ENCODE measurements at regions not wholly inside any gene's neighbourhood (a gene's known extent, or its start where the extent isn't known, plus 50 kb on each side); places are given as distances from the start of the nearest gene placed in this dataset.

- in situ Hi-C loops (cut with MboI; ENCODE audit: low pct_ligation_motif_present in 1 of 4, low pct_unique_long_range_greater_than_20kb in 1 of 4, low sequenced_read_pairs in 3 of 4) (no loop called here), intact Hi-C loops (cut with DNase I; ENCODE audit: low total_unique reads) (no loop called here)
- no peak for DNase-seq
- no peak for TF ChIP-seq EP300 (IDR thresholded peaks at IDR 0.05; ENCODE audit: low read depth)
- no peak for TF ChIP-seq POLR2AphosphoS5 (IDR thresholded peaks at IDR 0.05)
- TF ChIP-seq POLR2A (IDR thresholded peaks at IDR 0.05) = no peak
- TF ChIP-seq, protein P1, sequence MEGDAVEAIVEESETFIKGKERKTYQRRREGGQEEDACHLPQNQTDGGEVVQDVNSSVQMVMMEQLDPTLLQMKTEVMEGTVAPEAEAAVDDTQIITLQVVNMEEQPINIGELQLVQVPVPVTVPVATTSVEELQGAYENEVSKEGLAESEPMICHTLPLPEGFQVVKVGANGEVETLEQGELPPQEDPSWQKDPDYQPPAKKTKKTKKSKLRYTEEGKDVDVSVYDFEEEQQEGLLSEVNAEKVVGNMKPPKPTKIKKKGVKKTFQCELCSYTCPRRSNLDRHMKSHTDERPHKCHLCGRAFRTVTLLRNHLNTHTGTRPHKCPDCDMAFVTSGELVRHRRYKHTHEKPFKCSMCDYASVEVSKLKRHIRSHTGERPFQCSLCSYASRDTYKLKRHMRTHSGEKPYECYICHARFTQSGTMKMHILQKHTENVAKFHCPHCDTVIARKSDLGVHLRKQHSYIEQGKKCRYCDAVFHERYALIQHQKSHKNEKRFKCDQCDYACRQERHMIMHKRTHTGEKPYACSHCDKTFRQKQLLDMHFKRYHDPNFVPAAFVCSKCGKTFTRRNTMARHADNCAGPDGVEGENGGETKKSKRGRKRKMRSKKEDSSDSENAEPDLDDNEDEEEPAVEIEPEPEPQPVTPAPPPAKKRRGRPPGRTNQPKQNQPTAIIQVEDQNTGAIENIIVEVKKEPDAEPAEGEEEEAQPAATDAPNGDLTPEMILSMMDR (IDR thresholded peaks at IDR 0.05) = no peak
- Histone ChIP-seq H3K27ac (no peak overlapping the region), H3K9me3 (no peaks in the 10 kb centered on the region), H3K4me1 (peaks cover 0 to 7% (median 0%) of the 10 kb centered on the region in 4 donors), H3K4me3 (no peak overlapping the region), H3K36me3 (no peaks in the 10 kb centered on the region), H3K27me3 (no peaks in the 10 kb centered on the region)
- WGBS, 2 donors (ENCODE audit: low coverage in 1 of 2) = 85 to 100% methylated on average over 2 to 4 of the region's 4 CpGs
These were observed 205.1 kb downstream of the RND3 start for GRCh38 chr2:150282357-150282756.

DNA sequence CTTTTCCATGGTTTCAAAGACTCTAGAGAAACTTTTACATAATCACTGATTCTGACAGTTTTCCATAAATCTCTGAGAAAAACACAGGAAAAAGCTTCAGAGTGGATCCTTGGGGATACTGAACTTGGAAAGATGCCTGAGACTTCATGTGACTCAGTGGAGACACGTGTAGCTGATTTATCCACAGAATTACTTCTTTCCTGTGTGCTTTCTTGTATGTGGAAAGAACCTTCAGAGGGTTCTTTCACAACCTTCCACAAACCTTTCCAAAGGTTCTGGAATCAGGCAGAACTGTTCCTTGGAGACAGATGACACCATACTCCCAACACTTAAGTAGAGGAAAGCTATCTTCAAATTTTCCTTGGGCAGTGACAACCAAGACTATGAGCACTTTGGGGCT, 207.2 kb downstream of the RND3 start:
- TF ChIP-seq POLR2AphosphoS5 (IDR thresholded peaks at IDR 0.05) (peak; percentile 24 to 51 (median 24)), EP300 (IDR thresholded peaks at IDR 0.05; ENCODE audit: low read depth) (no peak)
- intact Hi-C loops (cut with DNase I; ENCODE audit: low total_unique reads) = no loop called here
- peak overlapping the region; percentile 22 to 61 (median 38) for H3K27ac ChIP-seq
- no peaks in the 10 kb centered on the region for H3K36me3 ChIP-seq
- no peak for DNase-seq
- H3K4me3 ChIP-seq = no peak overlapping the region
- no peaks in the 10 kb centered on the region for H3K27me3 ChIP-seq
- peaks cover 0 to 7% (median 0%) of the 10 kb centered on the region in 4 donors for H3K4me1 ChIP-seq
- in situ Hi-C loops (cut with MboI; ENCODE audit: low pct_ligation_motif_present in 1 of 4, low pct_unique_long_range_greater_than_20kb in 1 of 4, low sequenced_read_pairs in 3 of 4) = no loop called here
- peaks cover 5 to 9% of the 10 kb centered on the region in 2 donors for H3K9me3 ChIP-seq
- 17 to 36% methylated on average over 1 of the region's 1 CpG for WGBS, 2 donors (ENCODE audit: low coverage in 1 of 2)

DNA sequence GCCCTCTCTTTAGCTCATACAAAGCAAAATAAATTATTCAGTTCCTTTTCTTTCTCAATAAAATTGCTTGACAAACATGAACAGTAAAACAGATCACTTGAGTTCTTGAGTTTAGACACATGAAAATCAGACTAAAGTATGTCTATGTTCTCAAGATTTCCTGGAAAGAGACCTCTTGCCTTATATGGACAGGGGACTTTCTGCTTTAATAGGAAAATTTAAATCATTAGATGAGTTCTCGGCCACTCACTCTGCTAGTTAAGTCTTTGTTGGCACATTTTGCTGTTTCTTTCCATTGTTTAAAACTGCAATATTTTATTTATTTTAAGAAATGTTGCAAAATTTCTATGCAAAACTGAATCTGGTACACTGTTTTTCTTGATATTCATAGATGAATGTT, 207.8 kb downstream of the RND3 start:
- in situ Hi-C loops (cut with MboI; ENCODE audit: low pct_ligation_motif_present in 1 of 4, low pct_unique_long_range_greater_than_20kb in 1 of 4, low sequenced_read_pairs in 3 of 4) = no loop called here

GRCh38 chr2:150276737-150277136, 210.7 kb downstream of the RND3 start:
- intact Hi-C loops (cut with DNase I; ENCODE audit: low total_unique reads) (no loop called here), in situ Hi-C loops (cut with MboI; ENCODE audit: low pct_ligation_motif_present in 1 of 4, low pct_unique_long_range_greater_than_20kb in 1 of 4, low sequenced_read_pairs in 3 of 4) (no loop called here)
- Histone ChIP-seq H3K27me3 (no peaks in the 10 kb centered on the region), H3K36me3 (no peaks in the 10 kb centered on the region), H3K27ac (no peak overlapping the region), H3K4me1 (no peaks in the 10 kb centered on the region), H3K9me3 (peaks cover 5 to 9% of the 10 kb centered on the region in 2 donors), H3K4me3 (no peak overlapping the region)
- 92% methylated on average over 1 of the region's 1 CpG; no CpG with 5 or more reads in 1 of the 2 donors for WGBS, 2 donors (ENCODE audit: low coverage in 1 of 2)
- TF ChIP-seq POLR2A (IDR thresholded peaks at IDR 0.05) (no peak), POLR2AphosphoS5 (IDR thresholded peaks at IDR 0.05) (no peak), EP300 (IDR thresholded peaks at IDR 0.05; ENCODE audit: low read depth) (no peak)
- TF ChIP-seq, protein P1 (IDR thresholded peaks at IDR 0.05) = no peak
- no peak for DNase-seq

More for the DNA sequence above, 207.8 kb downstream of the RND3 start:
- Histone ChIP-seq H3K27ac (peak overlapping the region; percentile 22 to 61 (median 38)), H3K27me3 (no peaks in the 10 kb centered on the region), H3K36me3 (no peaks in the 10 kb centered on the region), H3K4me3 (no peak overlapping the region), H3K9me3 (peaks cover 5 to 9% of the 10 kb centered on the region in 2 donors), H3K4me1 (peaks cover 0 to 7% (median 0%) of the 10 kb centered on the region in 4 donors)
- intact Hi-C loops (cut with DNase I; ENCODE audit: low total_unique reads) = no loop called here
- WGBS, 2 donors (ENCODE audit: low coverage in 1 of 2) = 61 to 67% methylated on average over 1 of the region's 1 CpG
- DNase-seq = no peak
- TF ChIP-seq, protein P1 (IDR thresholded peaks at IDR 0.05) = no peak
- no peak for TF ChIP-seq EP300 (IDR thresholded peaks at IDR 0.05; ENCODE audit: low read depth)
- no peak for TF ChIP-seq POLR2A (IDR thresholded peaks at IDR 0.05)
- TF ChIP-seq POLR2AphosphoS5 (IDR thresholded peaks at IDR 0.05) = no peak

GRCh38 chr2:150274108-150274507, 213.4 kb downstream of the RND3 start:
- H3K4me1 ChIP-seq = no peaks in the 10 kb centered on the region
- TF ChIP-seq POLR2AphosphoS5 (IDR thresholded peaks at IDR 0.05) = no peak
- no peak for TF ChIP-seq EP300 (IDR thresholded peaks at IDR 0.05; ENCODE audit: low read depth)
- TF ChIP-seq, protein P1 (IDR thresholded peaks at IDR 0.05) = no peak
- no peak for TF ChIP-seq POLR2A (IDR thresholded peaks at IDR 0.05)
- WGBS, 2 donors (ENCODE audit: low coverage in 1 of 2) = 0 to 46% methylated on average over 1 to 3 of the region's 3 CpGs
- peaks cover 5 to 9% of the 10 kb centered on the region in 2 donors for H3K9me3 ChIP-seq
- H3K27me3 ChIP-seq = no peaks in the 10 kb centered on the region
- in situ Hi-C loops (cut with MboI; ENCODE audit: low pct_ligation_motif_present in 1 of 4, low pct_unique_long_range_greater_than_20kb in 1 of 4, low sequenced_read_pairs in 3 of 4) (no loop called here), intact Hi-C loops (cut with DNase I; ENCODE audit: low total_unique reads) (no loop called here)
- no peak overlapping the region for H3K4me3 ChIP-seq
- no peak for DNase-seq
- no peak overlapping the region for H3K27ac ChIP-seq
- no peaks in the 10 kb centered on the region for H3K36me3 ChIP-seq
